ENCODE measurements at regions not wholly inside any gene's neighbourhood (a gene's known extent, or its start where the extent isn't known, plus 50 kb on each side); places are given as distances from the start of the nearest gene placed in this dataset.

DNA sequence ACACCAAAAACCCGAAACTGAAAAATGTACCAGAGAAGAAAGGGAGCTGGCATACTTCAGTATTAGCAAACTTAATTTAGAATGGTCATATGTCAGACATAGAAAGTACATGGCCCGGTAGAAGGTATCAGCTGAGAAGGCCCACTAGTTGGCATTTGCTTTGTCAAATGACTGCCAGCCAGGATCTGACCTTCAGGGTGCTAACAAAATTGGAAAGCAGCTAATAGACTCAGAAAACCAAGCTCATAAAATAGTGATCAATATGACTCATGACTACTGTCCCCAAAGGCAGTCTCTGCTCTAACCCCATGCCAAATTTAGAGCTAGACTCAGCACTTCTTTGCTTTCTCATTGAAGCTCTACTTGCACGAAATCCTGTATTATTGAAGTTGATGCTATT, 342.7 kb downstream of the PDGFC start:
- no peaks in the 10 kb centered on the region for H3K36me3 ChIP-seq (ENCODE audit: control insufficient read depth in 2 of 2, insufficient read depth in 2 of 2, low read length in 2 of 2)
- no peaks in the 10 kb centered on the region for H3K9me3 ChIP-seq (ENCODE audit: control insufficient read depth in 2 of 2, low read length in 2 of 2)
- H3K27ac ChIP-seq (ENCODE audit: low read depth in 2 of 2, low read length in 2 of 2): no peak overlapping the region

DNA sequence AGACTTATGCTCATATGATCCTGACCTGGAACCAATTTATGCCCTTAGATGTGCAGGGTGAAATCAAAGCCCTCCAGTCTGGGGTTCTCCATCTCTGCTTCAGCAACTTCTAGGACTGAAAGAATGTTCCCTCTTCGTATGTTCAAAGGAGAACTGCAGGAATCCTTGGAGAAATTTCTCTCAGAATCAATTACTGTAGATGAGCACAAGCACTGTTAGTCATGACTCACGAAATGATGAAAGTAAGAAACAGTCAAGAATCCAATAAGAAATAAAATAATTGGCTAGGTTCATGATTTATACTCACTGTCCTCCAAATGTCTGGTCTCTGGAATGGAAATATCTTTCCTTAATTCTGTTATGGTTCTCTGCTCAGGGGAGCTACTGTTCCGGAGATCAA, 348.2 kb downstream of the PDGFC start:
- no peaks in the 10 kb centered on the region for H3K4me1 ChIP-seq (ENCODE audit: control insufficient read depth in 2 of 2, insufficient read depth in 2 of 2, low read length in 2 of 2)
- no peaks in the 10 kb centered on the region for H3K36me3 ChIP-seq (ENCODE audit: control insufficient read depth in 2 of 2, insufficient read depth in 2 of 2, low read length in 2 of 2)
- H3K9ac ChIP-seq (ENCODE audit: low read depth in 1 of 2, low read length in 2 of 2): no peak overlapping the region
- no peak overlapping the region for H3K4me3 ChIP-seq (ENCODE audit: low read length in 2 of 2)
- H3K9me3 ChIP-seq (ENCODE audit: control insufficient read depth in 2 of 2, low read length in 2 of 2): no peaks in the 10 kb centered on the region
- no peak overlapping the region for H3K27ac ChIP-seq (ENCODE audit: low read depth in 2 of 2, low read length in 2 of 2)
- no peaks in the 10 kb centered on the region for H3K27me3 ChIP-seq (ENCODE audit: control insufficient read depth in 2 of 2, insufficient read depth in 2 of 2, low read length in 2 of 2)

More for the DNA sequence above, 342.7 kb downstream of the PDGFC start:
- H3K4me3 ChIP-seq (ENCODE audit: low read length in 2 of 2): no peak overlapping the region
- no peak overlapping the region for H3K9ac ChIP-seq (ENCODE audit: low read depth in 1 of 2, low read length in 2 of 2)
- no peaks in the 10 kb centered on the region for H3K27me3 ChIP-seq (ENCODE audit: control insufficient read depth in 2 of 2, insufficient read depth in 2 of 2, low read length in 2 of 2)
- no peaks in the 10 kb centered on the region for H3K4me1 ChIP-seq (ENCODE audit: control insufficient read depth in 2 of 2, insufficient read depth in 2 of 2, low read length in 2 of 2)

DNA sequence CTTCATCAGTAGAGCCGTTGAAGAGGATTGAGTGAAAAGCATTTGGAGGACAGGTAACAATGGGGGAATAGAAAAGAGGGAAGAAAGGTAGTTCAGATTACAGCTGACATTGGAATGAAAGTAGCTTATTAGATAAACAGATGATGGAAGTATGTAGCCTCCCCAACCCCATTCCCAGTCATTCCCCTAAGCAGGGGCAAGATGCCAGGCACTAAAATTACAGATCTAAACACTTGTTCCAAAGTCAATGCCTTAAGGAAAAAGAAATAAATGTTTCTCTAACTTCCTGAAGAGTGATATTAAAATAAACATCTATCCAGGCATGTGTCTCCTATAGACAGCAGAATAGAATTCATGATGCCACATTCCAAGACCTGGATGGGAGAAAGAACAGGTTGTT, 350.8 kb downstream of the PDGFC start:
- H3K4me1 ChIP-seq (ENCODE audit: control insufficient read depth in 2 of 2, insufficient read depth in 2 of 2, low read length in 2 of 2): no peaks in the 10 kb centered on the region
- no peak overlapping the region for H3K4me3 ChIP-seq (ENCODE audit: low read length in 2 of 2)
- no peaks in the 10 kb centered on the region for H3K36me3 ChIP-seq (ENCODE audit: control insufficient read depth in 2 of 2, insufficient read depth in 2 of 2, low read length in 2 of 2)
- no peak overlapping the region for H3K27ac ChIP-seq (ENCODE audit: low read depth in 2 of 2, low read length in 2 of 2)
- no peaks in the 10 kb centered on the region for H3K27me3 ChIP-seq (ENCODE audit: control insufficient read depth in 2 of 2, insufficient read depth in 2 of 2, low read length in 2 of 2)
- no peak overlapping the region for H3K9ac ChIP-seq (ENCODE audit: low read depth in 1 of 2, low read length in 2 of 2)
- no peaks in the 10 kb centered on the region for H3K9me3 ChIP-seq (ENCODE audit: control insufficient read depth in 2 of 2, low read length in 2 of 2)

DNA sequence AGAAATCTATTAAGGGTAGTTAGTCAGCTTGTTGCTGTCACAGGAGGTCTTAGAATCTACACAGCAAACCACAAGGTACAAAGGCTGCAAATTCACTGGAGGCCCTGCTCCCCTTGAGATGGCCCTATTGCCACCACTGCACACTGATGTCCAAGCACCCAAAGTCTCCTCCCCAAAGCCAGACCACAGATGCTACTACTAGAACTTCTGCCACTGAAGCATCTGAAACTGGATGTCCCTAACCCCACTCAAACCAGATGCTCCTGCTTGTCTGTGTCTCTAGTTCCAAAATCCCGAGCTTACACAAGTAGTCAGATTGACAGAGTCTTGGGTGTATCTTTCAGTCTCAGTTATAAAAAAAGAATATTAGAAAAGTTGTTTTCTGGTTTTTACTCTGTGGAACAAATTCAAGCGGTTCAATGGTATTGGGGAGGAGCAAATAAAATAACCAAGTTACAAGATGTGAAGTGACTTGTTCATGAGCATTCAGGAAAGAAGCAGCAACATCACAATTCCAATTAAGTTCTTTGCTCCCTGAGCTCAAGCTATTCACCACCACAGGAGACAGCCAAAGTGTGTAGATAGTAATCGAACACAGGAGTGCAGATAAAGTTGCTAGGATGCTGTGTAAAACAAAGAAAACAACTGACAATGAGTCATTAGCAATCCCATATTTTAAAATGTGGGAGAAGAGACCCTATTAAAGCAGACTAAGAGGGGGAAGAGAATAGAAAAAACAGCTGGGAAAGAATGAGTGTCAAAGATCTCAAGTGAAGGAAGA, 352.3 kb downstream of the PDGFC start:
- Histone ChIP-seq H3K9me3 (ENCODE audit: control insufficient read depth in 2 of 2, low read length in 2 of 2) (no peaks in the 10 kb centered on the region), H3K27me3 (ENCODE audit: control insufficient read depth in 2 of 2, insufficient read depth in 2 of 2, low read length in 2 of 2) (no peaks in the 10 kb centered on the region), H3K9ac (ENCODE audit: low read depth in 1 of 2, low read length in 2 of 2) (no peak overlapping the region)

DNA sequence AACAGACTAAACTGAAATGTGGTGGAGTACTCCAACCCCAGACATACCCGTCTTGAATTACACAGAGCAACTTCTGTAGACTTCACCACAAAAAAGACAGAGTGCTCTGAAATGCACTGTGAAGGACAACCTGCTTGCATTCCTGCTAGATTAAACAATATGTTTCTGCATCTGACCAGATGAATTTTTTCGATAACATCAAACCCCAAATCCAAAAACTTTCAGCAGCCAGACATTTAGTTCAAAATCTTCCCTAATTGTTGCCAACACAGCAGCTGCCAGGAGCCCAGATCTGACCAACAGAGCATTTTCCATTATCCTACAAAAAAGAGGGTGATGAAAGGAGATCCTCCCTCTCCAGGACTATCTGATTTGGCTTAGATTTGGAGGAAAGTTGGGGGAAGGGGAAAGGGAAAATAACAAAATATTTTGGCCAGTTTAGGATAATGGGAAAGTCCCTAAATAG, 356.5 kb downstream of the PDGFC start:
- H3K4me1 ChIP-seq (ENCODE audit: control insufficient read depth in 2 of 2, insufficient read depth in 2 of 2, low read length in 2 of 2): no peaks in the 10 kb centered on the region
- H3K27me3 ChIP-seq (ENCODE audit: control insufficient read depth in 2 of 2, insufficient read depth in 2 of 2, low read length in 2 of 2): no peaks in the 10 kb centered on the region
- no peak overlapping the region for H3K9ac ChIP-seq (ENCODE audit: low read depth in 1 of 2, low read length in 2 of 2)
- no peak overlapping the region for H3K4me3 ChIP-seq (ENCODE audit: low read length in 2 of 2)
- no peak overlapping the region for H3K27ac ChIP-seq (ENCODE audit: low read depth in 2 of 2, low read length in 2 of 2)
- no peaks in the 10 kb centered on the region for H3K36me3 ChIP-seq (ENCODE audit: control insufficient read depth in 2 of 2, insufficient read depth in 2 of 2, low read length in 2 of 2)
- no peaks in the 10 kb centered on the region for H3K9me3 ChIP-seq (ENCODE audit: control insufficient read depth in 2 of 2, low read length in 2 of 2)

More for the DNA sequence above, 352.3 kb downstream of the PDGFC start:
- H3K36me3 ChIP-seq (ENCODE audit: control insufficient read depth in 2 of 2, insufficient read depth in 2 of 2, low read length in 2 of 2): no peaks in the 10 kb centered on the region
- H3K4me1 ChIP-seq (ENCODE audit: control insufficient read depth in 2 of 2, insufficient read depth in 2 of 2, low read length in 2 of 2): no peaks in the 10 kb centered on the region
- H3K4me3 ChIP-seq (ENCODE audit: low read length in 2 of 2): no peak overlapping the region
- no peak overlapping the region for H3K27ac ChIP-seq (ENCODE audit: low read depth in 2 of 2, low read length in 2 of 2)

DNA sequence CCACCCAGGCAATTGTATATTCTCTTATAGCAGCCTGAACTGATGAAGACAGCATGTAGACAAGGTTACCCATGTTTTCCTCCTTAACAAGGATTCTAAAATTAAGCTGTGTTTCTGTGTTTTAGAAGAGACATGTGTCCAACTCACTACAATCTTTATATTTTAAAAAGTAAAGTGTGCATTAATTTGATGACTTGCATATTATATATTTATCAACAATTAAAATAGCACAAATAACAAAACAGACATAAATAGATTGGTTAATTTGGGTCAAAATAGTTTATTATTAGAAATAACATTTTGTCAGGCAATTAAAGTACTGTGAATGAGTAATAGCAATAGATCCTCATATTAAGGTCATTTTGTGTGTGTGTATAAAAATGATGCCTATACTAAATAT, 357.1 kb downstream of the PDGFC start:
- no peak overlapping the region for H3K4me3 ChIP-seq (ENCODE audit: low read length in 2 of 2)
- H3K4me1 ChIP-seq (ENCODE audit: control insufficient read depth in 2 of 2, insufficient read depth in 2 of 2, low read length in 2 of 2): no peaks in the 10 kb centered on the region
- no peak overlapping the region for H3K27ac ChIP-seq (ENCODE audit: low read depth in 2 of 2, low read length in 2 of 2)

DNA sequence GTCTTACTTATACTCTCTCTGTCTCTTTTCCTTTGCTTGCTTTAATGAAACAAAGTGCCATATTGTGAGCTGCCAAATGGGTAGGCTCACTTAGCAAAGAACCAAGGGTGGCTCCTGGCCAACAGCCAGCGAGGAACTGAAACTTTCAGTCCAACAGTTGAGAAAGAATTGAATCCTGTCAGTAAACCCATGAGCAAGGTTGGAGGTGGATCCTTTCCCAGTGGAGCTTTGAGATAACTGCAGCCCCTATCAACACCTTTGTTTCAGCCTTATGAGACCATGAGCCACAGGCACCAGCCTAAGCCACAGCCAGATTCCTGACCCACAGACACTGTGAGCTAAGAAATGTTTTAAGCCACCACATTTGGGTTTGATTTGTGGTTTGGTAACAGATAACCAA, 362.2 kb downstream of the PDGFC start:
- H3K36me3 ChIP-seq (ENCODE audit: control insufficient read depth in 2 of 2, insufficient read depth in 2 of 2, low read length in 2 of 2): no peaks in the 10 kb centered on the region
- H3K4me1 ChIP-seq (ENCODE audit: control insufficient read depth in 2 of 2, insufficient read depth in 2 of 2, low read length in 2 of 2): no peaks in the 10 kb centered on the region
- no peak overlapping the region for H3K4me3 ChIP-seq (ENCODE audit: low read length in 2 of 2)
- H3K9me3 ChIP-seq (ENCODE audit: control insufficient read depth in 2 of 2, low read length in 2 of 2): no peaks in the 10 kb centered on the region
- no peak overlapping the region for H3K27ac ChIP-seq (ENCODE audit: low read depth in 2 of 2, low read length in 2 of 2)
- H3K9ac ChIP-seq (ENCODE audit: low read depth in 1 of 2, low read length in 2 of 2): no peak overlapping the region
- no peaks in the 10 kb centered on the region for H3K27me3 ChIP-seq (ENCODE audit: control insufficient read depth in 2 of 2, insufficient read depth in 2 of 2, low read length in 2 of 2)

More for the DNA sequence above, 357.1 kb downstream of the PDGFC start:
- Histone ChIP-seq H3K9me3 (ENCODE audit: control insufficient read depth in 2 of 2, low read length in 2 of 2) (no peaks in the 10 kb centered on the region), H3K9ac (ENCODE audit: low read depth in 1 of 2, low read length in 2 of 2) (no peak overlapping the region), H3K36me3 (ENCODE audit: control insufficient read depth in 2 of 2, insufficient read depth in 2 of 2, low read length in 2 of 2) (no peaks in the 10 kb centered on the region), H3K27me3 (ENCODE audit: control insufficient read depth in 2 of 2, insufficient read depth in 2 of 2, low read length in 2 of 2) (no peaks in the 10 kb centered on the region)

DNA sequence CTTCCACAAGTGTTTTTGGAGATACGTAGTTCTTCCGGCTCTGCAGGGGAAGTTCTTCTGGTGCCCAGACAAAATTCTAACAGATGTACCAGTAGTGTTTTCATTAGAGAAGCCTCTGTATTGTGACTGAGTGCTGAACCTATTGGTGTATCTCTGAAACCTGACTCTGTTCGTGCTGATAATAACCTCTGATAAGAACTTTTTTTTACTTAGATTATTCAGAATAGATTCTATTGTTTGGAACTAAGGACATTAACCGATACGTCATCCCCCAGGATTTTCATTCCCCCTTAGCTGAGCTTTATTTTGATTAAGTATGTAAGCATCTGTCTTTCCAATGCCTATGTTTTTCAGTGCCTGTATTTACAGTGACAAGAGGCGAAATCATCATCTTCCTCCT, 362.9 kb downstream of the PDGFC start:
- Histone ChIP-seq H3K9me3 (ENCODE audit: control insufficient read depth in 2 of 2, low read length in 2 of 2) (no peaks in the 10 kb centered on the region), H3K9ac (ENCODE audit: low read depth in 1 of 2, low read length in 2 of 2) (no peak overlapping the region), H3K36me3 (ENCODE audit: control insufficient read depth in 2 of 2, insufficient read depth in 2 of 2, low read length in 2 of 2) (no peaks in the 10 kb centered on the region), H3K27me3 (ENCODE audit: control insufficient read depth in 2 of 2, insufficient read depth in 2 of 2, low read length in 2 of 2) (no peaks in the 10 kb centered on the region), H3K4me3 (ENCODE audit: low read length in 2 of 2) (no peak overlapping the region), H3K27ac (ENCODE audit: low read depth in 2 of 2, low read length in 2 of 2) (no peak overlapping the region), H3K4me1 (ENCODE audit: control insufficient read depth in 2 of 2, insufficient read depth in 2 of 2, low read length in 2 of 2) (no peaks in the 10 kb centered on the region)

DNA sequence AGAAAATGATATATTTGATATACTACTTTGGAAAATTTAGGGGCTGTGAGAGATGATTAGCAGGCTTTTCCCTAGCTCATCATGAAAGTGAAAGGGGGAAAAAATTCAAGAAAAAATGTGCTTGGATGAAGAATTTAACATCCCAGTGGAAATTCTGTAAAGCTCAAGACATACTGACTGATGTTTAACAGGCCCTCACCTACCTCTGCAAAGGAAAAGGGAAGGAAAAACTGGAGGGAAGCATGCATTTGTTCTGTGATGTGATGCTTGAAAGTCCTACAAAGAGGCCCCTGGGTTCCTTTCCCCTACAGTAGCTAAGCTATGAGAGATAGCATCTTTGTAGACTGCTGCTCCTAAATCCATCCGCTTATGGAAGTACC, 364.1 kb downstream of the PDGFC start:
- Histone ChIP-seq H3K36me3 (ENCODE audit: control insufficient read depth in 2 of 2, insufficient read depth in 2 of 2, low read length in 2 of 2) (no peaks in the 10 kb centered on the region), H3K4me1 (ENCODE audit: control insufficient read depth in 2 of 2, insufficient read depth in 2 of 2, low read length in 2 of 2) (no peaks in the 10 kb centered on the region), H3K27ac (ENCODE audit: low read depth in 2 of 2, low read length in 2 of 2) (no peak overlapping the region), H3K9me3 (ENCODE audit: control insufficient read depth in 2 of 2, low read length in 2 of 2) (no peaks in the 10 kb centered on the region), H3K27me3 (ENCODE audit: control insufficient read depth in 2 of 2, insufficient read depth in 2 of 2, low read length in 2 of 2) (no peaks in the 10 kb centered on the region), H3K9ac (ENCODE audit: low read depth in 1 of 2, low read length in 2 of 2) (no peak overlapping the region), H3K4me3 (ENCODE audit: low read length in 2 of 2) (no peak overlapping the region)

DNA sequence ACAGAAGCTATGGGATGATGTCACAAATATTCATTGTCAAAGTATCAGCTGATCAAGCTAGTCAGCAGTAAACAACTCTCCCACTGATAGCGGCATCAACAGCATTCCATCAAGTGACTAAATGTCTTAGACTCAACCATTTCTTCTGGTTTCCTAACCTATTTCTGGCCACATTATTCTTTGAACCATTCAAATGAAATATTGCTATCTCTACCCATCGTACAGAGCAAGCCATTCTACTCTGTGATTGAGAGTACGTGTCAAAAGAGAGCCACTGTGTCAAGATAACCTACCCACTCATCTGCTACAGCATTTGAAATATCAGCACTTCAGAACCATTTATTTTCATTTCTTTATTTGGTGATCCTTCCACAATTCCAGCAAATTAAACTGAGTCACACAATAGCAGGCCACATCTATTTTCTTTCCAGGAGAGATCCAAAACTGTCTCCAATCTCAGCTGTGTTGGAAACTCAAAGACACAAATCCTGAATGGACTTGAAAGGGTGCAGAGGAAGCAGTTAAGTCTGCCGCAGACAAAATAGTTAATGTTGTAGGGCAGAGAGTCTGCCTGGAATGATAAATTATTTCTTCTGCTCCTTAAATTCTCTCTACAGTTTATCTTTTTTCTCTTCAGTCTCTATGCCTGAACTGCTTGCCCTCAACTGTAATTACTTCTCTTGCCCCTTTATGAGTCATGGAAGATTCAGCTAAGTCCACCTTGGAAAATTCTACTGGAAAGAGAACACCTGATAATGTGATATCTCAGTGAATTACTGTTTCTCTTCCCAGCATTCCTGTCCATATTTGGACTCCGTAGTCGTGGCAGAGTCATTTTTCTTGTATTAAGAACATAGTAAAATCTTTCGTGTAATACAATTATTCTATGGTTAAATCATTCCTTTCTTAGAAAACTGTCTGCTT, 364.8 kb downstream of the PDGFC start:
- Histone ChIP-seq H3K4me3 (ENCODE audit: low read length in 2 of 2) (no peak overlapping the region), H3K9me3 (ENCODE audit: control insufficient read depth in 2 of 2, low read length in 2 of 2) (no peaks in the 10 kb centered on the region), H3K27me3 (ENCODE audit: control insufficient read depth in 2 of 2, insufficient read depth in 2 of 2, low read length in 2 of 2) (no peaks in the 10 kb centered on the region), H3K27ac (ENCODE audit: low read depth in 2 of 2, low read length in 2 of 2) (no peak overlapping the region), H3K4me1 (ENCODE audit: control insufficient read depth in 2 of 2, insufficient read depth in 2 of 2, low read length in 2 of 2) (no peaks in the 10 kb centered on the region), H3K36me3 (ENCODE audit: control insufficient read depth in 2 of 2, insufficient read depth in 2 of 2, low read length in 2 of 2) (no peaks in the 10 kb centered on the region), H3K9ac (ENCODE audit: low read depth in 1 of 2, low read length in 2 of 2) (no peak overlapping the region)

Data from mucosa of rectum (tissue), 2 donors.